PC-3 (cell line): ENCODE measurements at regions not wholly inside any gene's neighbourhood (a gene's known extent, or its start where the extent isn't known, plus 50 kb on each side); places are given as distances from the start of the nearest gene placed in this dataset.

Experiments
- ATAC-seq: fragments of 200-7000 bp; cut with Tn5 transposase; 2 replicates; pipeline ENCODE4 v1.9.1; 2020; ENCODE audit warnings: mild to moderate bottlenecking, moderate library complexity
- BruUV-seq: library from RNA; stranded (reverse); fragments of 400-500 nt; replicated peaks from 2 replicates; lab custom pipeline; 2021; lab: Mats Ljungman, UMichigan
- CTCF ChIA-PET: fragments of 300-600 bp; sonication (Branson Sonifier 250); formaldehyde crosslinking; loops from one replicate; lab custom pipeline; 2022; ENCODE audit warnings: antibody characterized with exemption; lab: Charles Lee
- POLR2A ChIA-PET: fragments of 300-600 bp; sonication (Branson Sonifier 250); formaldehyde crosslinking; loops from one replicate; lab custom pipeline; 2022; ENCODE audit warnings: antibody characterized with exemption; ENCODE audit not compliant: unreplicated experiment; lab: Charles Lee
- DNase-seq: peaks from one replicate; pipeline ENCODE4 v3.0.0-alpha.2; 2015
- H2AFZ ChIP-seq: fragments of 300-600 bp; sonication (generic); 2 replicates; pipeline ENCODE4 v1.6.0; 2016; ENCODE audit warnings: antibody characterized with exemption, low read length
- H3F3A ChIP-seq: fragments of 300-600 bp; sonication (generic); one replicate; pipeline ENCODE4 v1.6.0; 2017; ENCODE audit warnings: antibody characterized with exemption, low read length, control low read depth, mild to moderate bottlenecking; ENCODE audit not compliant: unreplicated experiment
- H3K27ac ChIP-seq: fragments of 300-600 bp; sonication (generic); 2 replicates; pipeline ENCODE4 v1.5.1; 2016; ENCODE audit warnings: mild to moderate bottlenecking, low read length
- H3K27me3 ChIP-seq: fragments of 300-600 bp; sonication (generic); 2 replicates; pipeline ENCODE4 v1.6.1; 2016; ENCODE audit warnings: low read length, mixed read lengths
- H3K36me3 ChIP-seq: fragments of 300-600 bp; sonication (generic); 2 replicates; pipeline ENCODE4 v1.6.1; 2016; ENCODE audit warnings: low read depth, mixed run types, low read length, mixed read lengths
- H3K4me1 ChIP-seq: fragments of 300-600 bp; sonication (generic); 2 replicates; pipeline ENCODE4 v1.5.1; 2016; ENCODE audit warnings: low read length; ENCODE audit not compliant: insufficient read depth
- H3K4me2 ChIP-seq: fragments of 300-600 bp; sonication (generic); 2 replicates; pipeline ENCODE4 v1.6.0; 2016; ENCODE audit warnings: low read length
- H3K4me3 ChIP-seq: fragments of 300-600 bp; sonication (generic); 2 replicates; pipeline ENCODE4 v1.5.1; 2016; ENCODE audit warnings: mild to moderate bottlenecking, low read length, mixed read lengths
- H3K79me2 ChIP-seq: fragments of 300-600 bp; sonication (generic); 2 replicates; pipeline ENCODE4 v1.6.1; 2017; ENCODE audit warnings: low read length, mixed read lengths
- H3K9ac ChIP-seq: fragments of 300-600 bp; sonication (generic); 2 replicates; pipeline ENCODE4 v1.6.0; 2016; ENCODE audit warnings: mild to moderate bottlenecking, low read length
- H3K9me2 ChIP-seq: fragments of 300-600 bp; sonication (generic); replicated peaks from 2 replicates; pipeline ENCODE4 v1.6.1; 2016; ENCODE audit warnings: mixed run types, low read length, mixed read lengths
- H3K9me3 ChIP-seq: fragments of 300-600 bp; sonication (generic); 2 replicates; pipeline ENCODE4 v1.6.1; 2016; ENCODE audit warnings: low read length, mixed read lengths
- H4K20me1 ChIP-seq: fragments of 300-600 bp; sonication (generic); 2 replicates; pipeline ENCODE4 v1.6.1; 2016; ENCODE audit warnings: low read length, mixed read lengths
- CTCF ChIP-seq: fragments of 300-600 bp; sonication (generic); conservative IDR thresholded peaks from 2 replicates; pipeline ENCODE4 v1.5.1; 2017; ENCODE audit warnings: antibody characterized with exemption, low read depth, mild to moderate bottlenecking, low read length
- EZH2 ChIP-seq: fragments of 300-600 bp; sonication (generic); IDR thresholded peaks from one replicate; pipeline ENCODE4 v1.6.1; 2017; ENCODE audit warnings: antibody characterized with exemption, mild to moderate bottlenecking, low read length; ENCODE audit not compliant: unreplicated experiment
- EZH2phosphoT487 ChIP-seq: fragments of 300-600 bp; sonication (generic); IDR thresholded peaks from 2 replicates; pipeline ENCODE4 v1.6.1; 2018; ENCODE audit warnings: mild to moderate bottlenecking, antibody characterized with exemption, low read length, borderline replicate concordance
- intact Hi-C: fragments of 100-400 bp; cut with micrococcal nuclease; formaldehyde crosslinking; loops from 2 replicates; pipeline ENCODE4 v1.9.0; 2023

GRCh38 chr2:46825939-46826568, 89.6 kb downstream of the MCFD2 start:
- no peak overlapping the region for H3K27ac ChIP-seq
- H3F3A ChIP-seq: no peaks in the 10 kb centered on the region
- H3K9ac ChIP-seq: no peak overlapping the region
- H3K4me2 ChIP-seq: no peak overlapping the region
- CTCF ChIA-PET: no interaction called here
- H4K20me1 ChIP-seq: no peaks in the 10 kb centered on the region
- DNase-seq (no peak), ATAC-seq (no peak)
- POLR2A ChIA-PET: no interaction called here
- H2AFZ ChIP-seq: no peak overlapping the region
- no peaks in the 10 kb centered on the region for H3K79me2 ChIP-seq
- H3K4me3 ChIP-seq: no peak overlapping the region
- H3K9me2 ChIP-seq: no peaks in the 10 kb centered on the region
- H3K9me3 ChIP-seq: no peaks in the 10 kb centered on the region
- H3K36me3 ChIP-seq: no peaks in the 10 kb centered on the region
- H3K27me3 ChIP-seq: no peaks in the 10 kb centered on the region
- TF ChIP-seq EZH2phosphoT487 (no peak), EZH2 (no peak), CTCF (no peak)
- BruUV-seq: no TSS peak
- intact Hi-C loops: no loop called here
- H3K4me1 ChIP-seq: peaks cover 3% of the 10 kb centered on the region; the same call in 1 of the 2 replicates

- DNase-seq: no peak
- Histone ChIP-seq H2AFZ (no peak overlapping the region), H3K9ac (no peak overlapping the region), H3K9me2 (no peaks in the 10 kb centered on the region), H3K36me3 (no peaks in the 10 kb centered on the region), H4K20me1 (no peaks in the 10 kb centered on the region), H3K4me3 (no peak overlapping the region), H3K27me3 (no peaks in the 10 kb centered on the region), H3K79me2 (no peaks in the 10 kb centered on the region), H3K9me3 (no peaks in the 10 kb centered on the region), H3K4me1 (no peaks in the 10 kb centered on the region), H3K27ac (no peak overlapping the region), H3K4me2 (no peak overlapping the region), H3F3A (no peaks in the 10 kb centered on the region)
- no peak for ATAC-seq
- no TSS peak for BruUV-seq
- ChIA-PET CTCF (no interaction called here), POLR2A (interaction anchor here (0.6 kb wide), 1 partner anchor 1625 kb away, joined by 3 read pairs; no protein-coding TSS in a partner anchor)
- no peak for TF ChIP-seq EZH2phosphoT487
- no peak for TF ChIP-seq CTCF
- no peak for TF ChIP-seq EZH2
- intact Hi-C loops: no loop called here
Observed at GRCh38 chr2:46825231-46825938, 90.2 kb downstream of the MCFD2 start.

GRCh38 chr2:46824611-46825010, 91.0 kb downstream of the MCFD2 start:
- Histone ChIP-seq H3K4me1 (no peaks in the 10 kb centered on the region), H3K4me2 (no peak overlapping the region), H4K20me1 (no peaks in the 10 kb centered on the region), H3K9me2 (no peaks in the 10 kb centered on the region), H3K9ac (no peak overlapping the region), H3F3A (no peaks in the 10 kb centered on the region), H3K4me3 (no peak overlapping the region), H3K27ac (no peak overlapping the region), H3K9me3 (no peaks in the 10 kb centered on the region), H3K79me2 (no peaks in the 10 kb centered on the region), H3K27me3 (no peaks in the 10 kb centered on the region), H3K36me3 (no peaks in the 10 kb centered on the region), H2AFZ (no peak overlapping the region)
- no peak for DNase-seq
- intact Hi-C loops: no loop called here
- ChIA-PET CTCF (no interaction called here), POLR2A (no interaction called here)
- no peak for TF ChIP-seq EZH2phosphoT487
- no peak for TF ChIP-seq EZH2
- TF ChIP-seq CTCF: no peak
- no TSS peak for BruUV-seq
- ATAC-seq: no peak
